WI38 (cell line): ENCODE measurements at regions not wholly inside any gene's neighbourhood (a gene's known extent, or its start where the extent isn't known, plus 50 kb on each side); places are given as distances from the start of the nearest gene placed in this dataset.
A peak's percentile ranks its signal among the peaks of the same experiment; 100 is the strongest.

Source experiments
- H3K4me3 ChIP-seq: 2 replicates; pipeline ENCODE4 v1.5.1; 2011; ENCODE audit warnings: low read depth, mild to moderate bottlenecking, control low read depth, low read length
- CTCF ChIP-seq: IDR thresholded peaks from 2 replicates; pipeline ENCODE4 v1.5.1; 2012; ENCODE audit warnings: low read depth, mild to moderate bottlenecking, control low read depth, low read length

GRCh38 chr15:47983533-47983932 lies 137.3 kb upstream of the SLC24A5 start:
- TF ChIP-seq CTCF: no peak
- no peak overlapping the region for H3K4me3 ChIP-seq

- TF ChIP-seq CTCF: no peak
- H3K4me3 ChIP-seq: no peak overlapping the region
Observed at GRCh38 chr15:47985568-47985967, 135.2 kb upstream of the SLC24A5 start.

GRCh38 chr15:47987461-47987860 lies 133.3 kb upstream of the SLC24A5 start:
- no peak for TF ChIP-seq CTCF
- no peak overlapping the region for H3K4me3 ChIP-seq

DNA sequence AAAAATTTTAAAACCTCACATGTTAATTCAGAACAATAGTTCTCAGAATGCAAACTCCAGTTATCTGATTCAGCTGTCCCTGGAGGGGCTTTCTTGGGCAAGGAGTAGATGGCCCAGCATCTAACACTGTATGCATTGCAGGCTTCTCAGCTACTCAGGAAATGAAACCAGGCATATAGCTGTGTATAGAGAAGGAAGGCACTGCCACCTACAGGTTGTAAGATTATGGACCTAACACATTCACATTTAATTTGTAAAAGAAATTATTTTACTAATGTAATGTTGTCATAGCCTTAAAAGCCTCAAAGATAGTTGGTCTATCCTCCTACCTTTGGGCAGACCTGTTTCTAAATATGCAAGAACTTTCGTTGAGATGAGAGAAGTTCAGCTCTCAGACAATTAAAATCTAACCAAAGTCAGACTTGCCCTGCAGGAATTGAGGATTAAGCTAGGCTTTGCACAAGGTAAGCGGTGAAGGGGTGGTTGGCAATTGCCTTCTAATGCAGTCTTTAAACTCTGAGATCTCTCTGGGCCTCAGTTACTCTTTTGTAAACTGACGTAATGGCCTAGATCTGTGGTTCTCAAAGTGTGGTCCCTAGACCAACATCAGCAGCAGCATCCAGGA lies 132.8 kb upstream of the SLC24A5 start:
- TF ChIP-seq CTCF: peak; percentile 23; the same call in 1 of the 2 replicates
- H3K4me3 ChIP-seq: no peak overlapping the region

DNA sequence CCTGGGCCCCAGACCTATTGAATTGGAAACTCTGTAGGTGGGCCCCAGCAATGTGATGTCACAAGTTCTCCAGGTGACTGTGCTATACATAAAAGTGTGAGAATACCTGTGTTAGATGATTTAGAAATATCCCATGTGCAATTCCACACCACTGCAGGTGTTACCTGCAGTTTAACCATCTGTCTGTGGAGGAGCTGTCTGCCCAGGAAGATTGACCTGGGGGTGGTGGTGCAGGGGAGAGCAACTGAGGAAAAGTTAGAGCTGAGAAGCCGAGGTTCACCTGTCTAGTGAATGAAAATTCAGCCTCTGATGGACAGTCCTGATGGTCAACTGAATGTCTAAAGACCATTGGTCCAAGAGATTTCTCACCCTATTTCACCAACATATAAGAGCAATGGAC lies 132.2 kb upstream of the SLC24A5 start:
- H3K4me3 ChIP-seq: no peak overlapping the region
- no peak for TF ChIP-seq CTCF

DNA sequence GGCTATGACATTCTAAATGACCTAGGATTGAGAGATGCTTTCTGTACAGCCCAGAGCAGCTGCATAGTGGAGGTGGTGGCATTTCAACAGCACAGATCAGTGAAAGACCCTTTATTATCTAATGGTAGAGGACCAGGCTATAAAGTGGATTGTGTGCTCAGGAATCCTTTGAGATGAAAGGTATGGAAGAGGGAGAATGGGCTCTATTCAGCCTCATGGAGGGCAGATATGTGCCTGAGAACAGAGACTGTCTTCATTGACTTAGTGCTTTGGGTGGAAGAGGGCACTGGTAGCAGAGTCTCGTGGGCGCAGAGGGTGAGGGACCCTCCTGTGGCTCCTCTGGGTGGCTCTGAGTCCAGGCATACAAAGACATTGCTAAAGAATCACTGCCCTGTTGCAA lies 130.0 kb upstream of the SLC24A5 start:
- TF ChIP-seq CTCF: no peak

GRCh38 chr15:47991357-47991756 lies 129.4 kb upstream of the SLC24A5 start:
- no peak for TF ChIP-seq CTCF

More for the DNA sequence above, 130.0 kb upstream of the SLC24A5 start:
- H3K4me3 ChIP-seq: no peak overlapping the region

More at GRCh38 chr15:47991357-47991756, 129.4 kb upstream of the SLC24A5 start:
- no peak overlapping the region for H3K4me3 ChIP-seq
